Cerebellar nuclear complex (tissue), 1 donor: ENCODE measurements at regions not wholly inside any gene's neighbourhood (a gene's known extent, or its start where the extent isn't known, plus 50 kb on each side); places are given as distances from the start of the nearest gene placed in this dataset.

Source experiments
- DNase-seq, 2 experiments: peaks; one replicate each; lab custom pipeline; 2025; lab: John Stamatoyannopoulos, UW

DNA sequence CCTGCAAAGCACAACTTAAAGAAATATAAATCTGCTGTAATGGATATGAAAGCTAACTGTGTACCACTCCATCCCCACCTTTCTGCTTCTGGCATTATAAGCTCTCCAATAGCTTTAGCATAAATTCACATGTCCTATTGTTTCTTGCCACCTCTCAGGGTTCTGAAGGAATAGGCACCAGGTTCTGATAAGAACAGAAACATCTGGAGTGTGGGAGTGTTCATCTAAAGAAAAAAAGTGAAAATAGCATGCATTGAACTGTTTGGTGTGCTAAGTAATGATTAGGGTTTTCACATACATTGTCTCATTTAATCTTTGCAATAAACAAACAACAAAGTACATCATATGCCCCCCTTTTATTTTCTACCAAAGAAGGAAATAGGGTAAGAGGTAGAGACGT lies 72.3 kb downstream of the FAM76B start:
- no peak for DNase-seq

DNA sequence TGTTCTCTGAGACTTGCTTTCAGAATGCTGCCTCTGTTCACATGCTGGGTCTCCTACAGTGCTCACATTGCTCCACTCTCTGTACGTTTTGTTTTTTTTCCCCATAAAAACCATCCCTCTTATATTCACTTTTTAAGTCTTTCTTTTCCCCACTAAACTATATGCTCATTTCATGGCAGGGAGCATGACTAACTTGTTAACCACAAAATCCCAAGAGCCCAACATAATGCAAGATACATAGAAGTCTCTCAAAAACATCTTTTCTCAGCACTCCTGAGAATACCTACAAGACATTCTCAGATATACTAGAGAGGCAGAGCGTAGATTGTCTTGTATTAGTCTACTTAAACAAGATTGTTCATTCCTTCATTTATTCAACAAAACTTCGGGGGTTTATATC lies 73.3 kb downstream of the FAM76B start:
- DNase-seq: no peak

- no peak for DNase-seq
Observed at GRCh38 chr11:95715777-95716241, 73.8 kb downstream of the FAM76B start.

DNA sequence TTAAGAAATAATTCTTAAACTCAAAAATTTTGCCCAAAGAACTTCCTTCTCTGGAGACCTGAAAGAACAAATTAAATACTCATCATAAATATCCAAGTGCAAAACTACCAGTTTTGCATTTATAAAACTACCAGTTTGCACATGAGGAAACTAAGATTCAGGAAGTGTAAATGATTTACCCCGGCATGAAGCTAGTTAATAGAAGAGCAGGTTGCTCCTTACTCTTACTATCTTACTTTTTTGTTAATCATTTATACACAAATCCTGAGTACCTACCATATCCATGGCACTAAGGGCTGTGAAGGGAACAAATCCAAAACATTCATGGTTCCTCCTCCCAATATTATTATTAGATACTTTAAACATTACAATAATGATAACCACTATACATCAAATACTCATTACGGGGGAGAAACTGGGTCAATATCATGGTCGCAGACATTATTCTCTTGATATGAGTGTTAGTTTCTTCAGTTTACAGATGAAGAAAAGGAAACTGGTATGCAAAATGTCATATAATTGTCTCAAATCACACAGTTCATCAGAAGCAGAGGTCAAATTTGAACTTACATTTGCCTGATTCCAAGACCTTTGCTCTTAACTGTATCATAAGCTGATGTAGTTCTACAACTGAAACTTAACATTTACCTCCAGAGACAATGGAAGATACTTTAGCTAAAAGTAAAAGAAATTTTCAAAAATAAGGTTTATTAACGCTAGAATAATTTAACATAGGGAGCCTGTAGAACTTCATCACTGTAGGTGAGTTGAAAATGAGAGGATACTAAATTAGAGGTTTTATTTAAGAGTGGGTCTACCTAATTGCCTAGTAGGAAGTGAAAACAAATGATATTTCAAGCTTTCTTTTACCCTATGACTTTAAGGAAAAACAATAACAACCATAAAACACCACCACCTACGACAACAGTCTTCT lies 74.5 kb downstream of the FAM76B start:
- no peak for DNase-seq

- no peak for DNase-seq
Observed at GRCh38 chr11:95713428-95713827, 76.2 kb downstream of the FAM76B start.

DNA sequence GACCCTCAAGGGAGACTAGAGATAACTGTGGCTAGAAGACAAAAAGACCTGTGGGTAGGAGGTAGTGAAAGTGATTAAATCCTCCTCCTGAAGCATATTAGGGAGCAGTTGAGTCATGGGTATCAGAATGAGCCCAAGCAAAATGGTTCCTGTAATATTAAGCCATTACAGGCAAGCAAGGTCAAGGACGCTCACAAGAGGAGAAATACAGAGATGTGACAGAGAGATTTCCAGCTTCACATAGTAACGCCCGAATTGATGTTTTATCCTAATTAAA lies 77.7 kb downstream of the FAM76B start:
- DNase-seq: no peak

DNA sequence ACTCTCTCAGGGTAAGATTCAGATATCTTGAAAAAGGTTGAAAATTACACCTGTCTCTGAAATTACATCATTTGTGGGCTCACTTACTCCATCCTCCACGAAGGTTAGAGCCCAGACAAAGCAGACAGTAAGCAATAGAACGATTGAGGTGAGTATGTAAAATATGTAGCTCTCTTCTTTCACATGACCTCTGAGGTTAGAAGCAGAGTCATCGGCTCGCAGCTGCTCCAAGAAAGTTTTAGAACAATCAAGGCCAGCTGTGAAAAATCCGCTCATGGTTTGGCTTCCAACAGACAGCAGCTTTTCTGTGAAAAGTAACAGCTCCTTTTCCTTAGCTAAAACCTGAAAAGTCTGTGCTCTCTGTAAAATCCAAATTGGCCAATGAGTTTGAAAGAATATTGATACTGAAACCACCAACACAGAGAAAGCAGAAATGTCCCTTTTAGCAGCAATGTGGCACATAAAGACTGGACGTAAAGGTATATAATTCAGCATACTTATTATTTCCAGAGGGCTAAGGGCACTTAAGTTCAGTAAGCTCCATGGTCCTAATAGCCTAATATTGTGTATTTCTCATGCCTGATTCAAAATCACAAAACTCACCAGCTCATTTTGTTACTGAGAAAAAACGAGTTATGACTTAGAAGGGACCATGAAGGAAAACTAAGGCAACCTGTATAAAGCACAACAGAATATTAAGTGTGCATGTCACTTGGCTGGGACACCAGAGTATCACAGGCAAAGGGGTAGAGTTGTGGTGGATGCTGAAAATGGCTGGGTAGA lies 78.2 kb downstream of the FAM76B start:
- no peak for DNase-seq

- no peak for DNase-seq
Observed at GRCh38 chr11:95708681-95709080, 80.9 kb downstream of the FAM76B start.

DNA sequence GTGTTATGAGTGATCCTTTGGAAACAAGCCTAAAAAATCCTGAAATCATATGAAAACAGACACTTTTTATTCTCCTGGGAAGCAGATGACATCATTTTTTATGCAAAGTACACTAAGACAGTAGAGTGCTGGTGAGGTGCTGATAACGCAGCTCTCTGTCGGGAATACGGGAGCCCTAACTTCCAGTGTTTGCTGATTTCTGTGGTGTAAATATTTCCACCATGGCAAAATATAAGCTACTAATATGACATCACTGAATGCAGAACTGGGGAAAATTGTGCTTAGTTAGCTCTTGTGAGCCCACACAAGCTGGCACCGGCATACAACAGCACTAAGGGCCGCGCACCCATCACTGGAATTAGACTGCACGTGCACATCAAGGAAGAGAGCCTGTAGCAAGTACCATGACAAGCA lies 82.6 kb downstream of the FAM76B start:
- DNase-seq: no peak

GRCh38 chr11:95705485-95706124 lies 84.0 kb downstream of the FAM76B start:
- no peak for DNase-seq

- DNase-seq: no peak
Observed at GRCh38 chr11:95704865-95705264, 84.7 kb downstream of the FAM76B start.

DNA sequence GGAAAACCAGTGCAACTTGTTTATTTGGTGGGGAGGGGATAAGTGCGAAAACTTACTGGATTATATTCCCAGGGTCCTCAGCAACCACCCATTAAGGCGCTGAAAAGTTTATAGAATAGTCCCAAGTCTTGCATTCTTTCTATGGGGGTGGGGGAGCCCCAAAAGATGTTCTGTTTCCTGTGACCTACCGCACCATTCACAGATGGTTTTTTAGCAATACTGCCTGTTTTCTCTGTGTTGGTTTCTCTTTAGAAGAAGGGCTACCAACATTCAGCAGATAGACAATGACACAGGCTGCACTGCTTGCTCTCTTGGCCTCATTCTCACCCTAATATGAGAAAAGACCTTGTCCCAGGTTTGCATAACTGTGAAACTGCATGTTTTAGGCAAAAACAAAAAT lies 86.5 kb downstream of the FAM76B start:
- DNase-seq: no peak

DNA sequence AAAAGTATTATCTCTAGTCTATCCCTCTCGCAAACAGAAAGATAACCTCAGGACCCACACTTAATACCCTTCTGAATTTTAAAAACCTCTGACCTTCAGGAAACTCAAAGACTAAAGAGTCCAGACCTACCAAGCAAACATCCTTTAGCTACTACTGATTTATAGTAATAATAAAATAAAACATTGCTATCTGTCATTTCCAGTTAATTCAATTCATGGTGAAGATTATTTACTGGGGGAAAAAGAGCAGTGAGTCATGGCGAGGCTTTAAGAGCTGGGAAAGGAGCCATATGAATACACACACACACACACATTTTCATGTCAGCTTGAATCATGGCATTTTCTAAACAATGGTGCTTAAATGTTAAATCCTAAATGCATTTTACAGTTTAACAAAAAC lies 87.1 kb downstream of the FAM76B start:
- DNase-seq: no peak

GRCh38 chr11:95700471-95700817 lies 89.1 kb downstream of the FAM76B start:
- no peak for DNase-seq

- no peak for DNase-seq
Observed at GRCh38 chr11:95699631-95700470, 89.7 kb downstream of the FAM76B start.

GRCh38 chr11:95698676-95699557 lies 90.7 kb downstream of the FAM76B start:
- no peak for DNase-seq

- DNase-seq: no peak
Observed at GRCh38 chr11:95697614-95698408, 91.8 kb downstream of the FAM76B start.

DNA sequence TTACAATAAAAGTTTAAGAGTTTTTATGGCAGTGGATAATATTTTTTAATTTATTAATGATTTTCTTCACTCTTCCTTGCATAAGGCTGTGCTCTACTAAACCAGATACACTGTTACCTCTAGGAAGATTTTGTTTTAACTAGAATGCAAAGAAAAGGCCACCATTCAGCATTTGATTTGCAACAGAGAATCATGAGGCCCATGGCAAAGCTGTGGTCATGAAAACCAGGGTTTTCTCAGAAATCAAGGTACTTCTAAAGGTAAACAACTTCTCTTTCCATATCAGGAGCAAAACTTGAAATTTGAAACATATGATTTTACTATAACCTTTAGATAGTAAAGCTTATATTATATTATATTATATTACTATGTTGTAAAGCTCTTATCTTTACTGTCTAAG lies 94.4 kb downstream of the FAM76B start:
- DNase-seq: no peak

DNA sequence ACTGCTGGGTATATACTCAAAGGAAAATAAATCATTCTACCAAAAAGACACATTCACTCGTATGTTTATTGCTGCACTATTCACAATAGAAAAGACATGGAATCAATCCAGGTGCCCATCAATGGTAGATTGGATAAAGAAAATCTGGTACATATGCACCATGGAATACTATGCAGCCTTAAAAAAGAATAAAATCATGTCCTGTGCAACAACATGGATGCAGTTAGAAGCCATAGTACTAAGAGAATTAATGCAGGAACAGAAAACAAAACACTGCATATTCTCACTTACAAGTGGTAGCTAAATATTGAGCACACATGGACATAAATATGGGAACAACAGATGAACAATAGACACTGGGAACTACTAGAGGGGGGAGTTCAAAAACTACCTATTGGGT lies 96.3 kb downstream of the FAM76B start:
- DNase-seq: no peak
